ENCODE measurements at regions not wholly inside any gene's neighbourhood (a gene's known extent, or its start where the extent isn't known, plus 50 kb on each side); places are given as distances from the start of the nearest gene placed in this dataset.

DNA sequence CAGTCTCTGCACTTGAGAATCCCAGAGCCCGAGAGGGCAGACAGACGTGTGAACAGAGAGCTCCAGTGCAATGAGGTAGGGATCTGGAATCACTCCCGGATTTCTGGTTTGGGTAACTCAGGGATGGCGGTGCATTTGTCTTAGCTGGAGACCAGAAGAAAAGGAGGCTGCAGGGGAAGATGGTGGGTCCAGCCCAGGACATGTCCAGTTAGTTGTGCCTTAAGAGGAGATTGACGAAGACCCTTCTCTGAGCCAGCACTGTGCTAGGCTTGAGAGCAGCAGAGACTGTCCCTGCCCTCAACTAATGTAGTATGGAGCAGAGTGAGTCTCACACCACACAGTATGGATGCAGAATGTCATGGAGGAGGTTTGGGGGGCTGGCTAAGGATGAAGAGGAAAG lies 150.6 kb upstream of the COPS8 start:
- TF ChIP-seq, protein P1, sequence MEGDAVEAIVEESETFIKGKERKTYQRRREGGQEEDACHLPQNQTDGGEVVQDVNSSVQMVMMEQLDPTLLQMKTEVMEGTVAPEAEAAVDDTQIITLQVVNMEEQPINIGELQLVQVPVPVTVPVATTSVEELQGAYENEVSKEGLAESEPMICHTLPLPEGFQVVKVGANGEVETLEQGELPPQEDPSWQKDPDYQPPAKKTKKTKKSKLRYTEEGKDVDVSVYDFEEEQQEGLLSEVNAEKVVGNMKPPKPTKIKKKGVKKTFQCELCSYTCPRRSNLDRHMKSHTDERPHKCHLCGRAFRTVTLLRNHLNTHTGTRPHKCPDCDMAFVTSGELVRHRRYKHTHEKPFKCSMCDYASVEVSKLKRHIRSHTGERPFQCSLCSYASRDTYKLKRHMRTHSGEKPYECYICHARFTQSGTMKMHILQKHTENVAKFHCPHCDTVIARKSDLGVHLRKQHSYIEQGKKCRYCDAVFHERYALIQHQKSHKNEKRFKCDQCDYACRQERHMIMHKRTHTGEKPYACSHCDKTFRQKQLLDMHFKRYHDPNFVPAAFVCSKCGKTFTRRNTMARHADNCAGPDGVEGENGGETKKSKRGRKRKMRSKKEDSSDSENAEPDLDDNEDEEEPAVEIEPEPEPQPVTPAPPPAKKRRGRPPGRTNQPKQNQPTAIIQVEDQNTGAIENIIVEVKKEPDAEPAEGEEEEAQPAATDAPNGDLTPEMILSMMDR (IDR thresholded peaks at IDR 0.05; ENCODE audit: low read depth, low read length, missing control alignments), result no peak
- H3K4me3 ChIP-seq (replicated peaks; ENCODE audit: low read depth, low read length), result no peak overlapping the region
- no peak for DNase-seq (ENCODE audit: extremely low read depth, low read depth)

DNA sequence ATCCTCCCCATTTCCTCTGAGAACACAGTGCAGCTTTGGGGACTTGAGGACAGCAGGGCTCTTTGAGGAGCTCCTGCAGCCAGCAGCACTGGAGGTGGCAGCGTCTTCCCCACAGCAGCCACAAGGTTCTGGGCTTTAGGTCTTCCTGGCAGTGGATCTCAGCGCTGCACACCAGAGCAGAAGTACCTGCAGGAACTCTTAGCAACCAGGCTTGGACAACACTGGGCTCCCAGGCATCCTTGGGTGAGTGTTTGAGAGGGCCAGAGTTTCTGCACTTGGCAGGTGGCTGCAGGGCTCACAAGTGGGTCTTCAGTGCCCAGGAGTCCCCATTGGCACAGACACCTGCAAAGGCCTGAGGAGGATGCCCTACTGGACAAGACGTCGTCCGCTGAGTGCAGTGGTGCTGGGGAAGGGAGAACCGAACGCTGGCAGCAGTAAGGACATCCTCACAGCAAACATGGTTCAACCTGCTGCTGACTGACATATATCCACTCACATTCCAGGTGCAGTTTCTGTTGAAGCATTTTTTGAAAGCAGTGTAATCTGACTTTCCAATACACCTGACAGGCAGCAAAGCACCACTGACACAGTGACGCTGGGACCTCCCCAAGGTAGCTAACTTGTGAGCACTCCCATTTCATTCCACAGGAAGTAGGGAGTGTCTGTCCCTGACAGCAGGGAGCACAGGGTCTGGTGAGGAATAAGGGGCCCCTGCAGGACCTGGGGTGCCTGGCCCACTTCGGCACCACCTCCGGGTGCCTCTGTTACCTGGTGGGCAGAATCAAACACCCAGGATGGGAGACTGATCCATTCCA lies 149.9 kb upstream of the COPS8 start:
- TF ChIP-seq, protein P1 (IDR thresholded peaks at IDR 0.05; ENCODE audit: low read depth, low read length, missing control alignments), result no peak
- no peak for DNase-seq (ENCODE audit: extremely low read depth, low read depth)
- H3K4me3 ChIP-seq (replicated peaks; ENCODE audit: low read depth, low read length), result no peak overlapping the region

- TF ChIP-seq, protein P1 (IDR thresholded peaks at IDR 0.05; ENCODE audit: low read depth, low read length, missing control alignments), result no peak
- no peak overlapping the region for H3K4me3 ChIP-seq (replicated peaks; ENCODE audit: low read depth, low read length)
Measured at GRCh38 chr2:236936446-236936940, 149.2 kb upstream of the COPS8 start.

GRCh38 chr2:236938126-236938525 lies 147.6 kb upstream of the COPS8 start:
- H3K4me3 ChIP-seq (replicated peaks; ENCODE audit: low read depth, low read length), result no peak overlapping the region
- TF ChIP-seq, protein P1 (IDR thresholded peaks at IDR 0.05; ENCODE audit: low read depth, low read length, missing control alignments), result no peak
- DNase-seq (ENCODE audit: extremely low read depth, low read depth), result no peak

More at GRCh38 chr2:236936446-236936940, 149.2 kb upstream of the COPS8 start:
- DNase-seq (ENCODE audit: extremely low read depth, low read depth), result no peak

DNA sequence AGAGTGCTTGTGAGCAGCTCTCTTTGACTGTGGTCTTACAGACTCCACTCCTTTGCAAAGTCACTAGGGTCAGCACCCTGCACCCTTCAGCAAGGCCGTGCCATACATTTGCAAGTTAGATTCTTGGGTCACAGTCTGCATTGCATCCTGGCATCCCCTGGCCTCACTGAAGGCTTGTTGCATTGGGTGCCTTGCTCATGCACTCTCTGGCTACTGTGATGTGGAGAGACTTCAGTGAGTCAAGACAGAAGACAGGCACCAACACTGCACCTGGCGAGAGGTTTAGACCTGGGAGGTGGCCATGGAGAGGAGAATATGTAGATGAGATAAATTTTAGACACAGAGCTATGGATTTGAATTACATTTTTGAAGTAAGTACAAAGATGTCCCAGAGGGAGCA lies 146.4 kb upstream of the COPS8 start:
- H3K4me3 ChIP-seq (replicated peaks; ENCODE audit: low read depth, low read length), result no peak overlapping the region
- no peak for DNase-seq (ENCODE audit: extremely low read depth, low read depth)
- TF ChIP-seq, protein P1 (IDR thresholded peaks at IDR 0.05; ENCODE audit: low read depth, low read length, missing control alignments), result no peak

- no peak for DNase-seq (ENCODE audit: extremely low read depth, low read depth)
- no peak overlapping the region for H3K4me3 ChIP-seq (replicated peaks; ENCODE audit: low read depth, low read length)
- TF ChIP-seq, protein P1 (IDR thresholded peaks at IDR 0.05; ENCODE audit: low read depth, low read length, missing control alignments), result no peak
Measured at GRCh38 chr2:236939721-236940231, 145.9 kb upstream of the COPS8 start.
